BE2C (cell line): ENCODE measurements at regions not wholly inside any gene's neighbourhood (a gene's known extent, or its start where the extent isn't known, plus 50 kb on each side); places are given as distances from the start of the nearest gene placed in this dataset.

ENCODE experiments used
- DNase-seq: peaks from one replicate; pipeline ENCODE4 v3.0.0-alpha.2; 2020
- H3K27me3 ChIP-seq: fragments of 250-450 bp; sonication (Bioruptor Pico); 2 replicates; pipeline ENCODE4 v1.5.1; 2020; ENCODE audit warnings: mild to moderate bottlenecking
- H3K36me3 ChIP-seq: fragments of 250-450 bp; sonication (Bioruptor Pico); 2 replicates; pipeline ENCODE4 v1.5.1; 2020; ENCODE audit warnings: mild to moderate bottlenecking
- H3K4me1 ChIP-seq: fragments of 250-450 bp; sonication (Bioruptor Pico); 2 replicates; pipeline ENCODE4 v1.5.1; 2020
- H3K4me3 ChIP-seq: 2 replicates; pipeline ENCODE4 v1.5.1; 2011; ENCODE audit warnings: low read depth, low read length
- H3K9me3 ChIP-seq: fragments of 250-450 bp; sonication (Bioruptor Pico); 2 replicates; pipeline ENCODE4 v1.5.1; 2020
- TF ChIP-seq, protein P1 (sequence below): IDR thresholded peaks from 2 replicates; pipeline ENCODE4 v1.5.1; 2012; ENCODE audit warnings: mild to moderate bottlenecking, low read depth, low read length

DNA sequence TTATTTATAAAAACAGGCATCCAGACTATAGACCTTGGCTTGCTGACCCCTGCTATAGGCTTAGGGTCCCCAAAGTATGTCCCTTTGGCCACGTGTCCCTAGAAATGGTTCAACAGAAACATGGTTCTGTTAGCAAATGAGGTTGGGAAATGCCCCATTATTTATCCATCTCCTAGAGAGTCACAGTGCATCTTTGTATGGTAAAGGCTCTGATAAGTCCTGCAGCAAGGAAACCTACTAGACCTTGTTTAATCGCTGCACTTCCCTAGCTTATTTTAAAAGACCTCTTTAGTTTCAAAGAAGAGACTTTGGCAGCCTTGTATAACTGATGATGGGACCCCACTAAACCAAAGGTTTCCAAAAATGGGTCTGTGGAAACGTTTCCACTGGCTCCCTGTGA is 471.5 kb downstream of the MED13L start:
- Histone ChIP-seq H3K9me3 (no peaks in the 10 kb centered on the region), H3K27me3 (peaks cover 6% of the 10 kb centered on the region), H3K4me1 (no peaks in the 10 kb centered on the region), H3K4me3 (no peak overlapping the region), H3K36me3 (no peaks in the 10 kb centered on the region)
- TF ChIP-seq, protein P1, sequence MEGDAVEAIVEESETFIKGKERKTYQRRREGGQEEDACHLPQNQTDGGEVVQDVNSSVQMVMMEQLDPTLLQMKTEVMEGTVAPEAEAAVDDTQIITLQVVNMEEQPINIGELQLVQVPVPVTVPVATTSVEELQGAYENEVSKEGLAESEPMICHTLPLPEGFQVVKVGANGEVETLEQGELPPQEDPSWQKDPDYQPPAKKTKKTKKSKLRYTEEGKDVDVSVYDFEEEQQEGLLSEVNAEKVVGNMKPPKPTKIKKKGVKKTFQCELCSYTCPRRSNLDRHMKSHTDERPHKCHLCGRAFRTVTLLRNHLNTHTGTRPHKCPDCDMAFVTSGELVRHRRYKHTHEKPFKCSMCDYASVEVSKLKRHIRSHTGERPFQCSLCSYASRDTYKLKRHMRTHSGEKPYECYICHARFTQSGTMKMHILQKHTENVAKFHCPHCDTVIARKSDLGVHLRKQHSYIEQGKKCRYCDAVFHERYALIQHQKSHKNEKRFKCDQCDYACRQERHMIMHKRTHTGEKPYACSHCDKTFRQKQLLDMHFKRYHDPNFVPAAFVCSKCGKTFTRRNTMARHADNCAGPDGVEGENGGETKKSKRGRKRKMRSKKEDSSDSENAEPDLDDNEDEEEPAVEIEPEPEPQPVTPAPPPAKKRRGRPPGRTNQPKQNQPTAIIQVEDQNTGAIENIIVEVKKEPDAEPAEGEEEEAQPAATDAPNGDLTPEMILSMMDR = no peak
- no peak for DNase-seq

DNA sequence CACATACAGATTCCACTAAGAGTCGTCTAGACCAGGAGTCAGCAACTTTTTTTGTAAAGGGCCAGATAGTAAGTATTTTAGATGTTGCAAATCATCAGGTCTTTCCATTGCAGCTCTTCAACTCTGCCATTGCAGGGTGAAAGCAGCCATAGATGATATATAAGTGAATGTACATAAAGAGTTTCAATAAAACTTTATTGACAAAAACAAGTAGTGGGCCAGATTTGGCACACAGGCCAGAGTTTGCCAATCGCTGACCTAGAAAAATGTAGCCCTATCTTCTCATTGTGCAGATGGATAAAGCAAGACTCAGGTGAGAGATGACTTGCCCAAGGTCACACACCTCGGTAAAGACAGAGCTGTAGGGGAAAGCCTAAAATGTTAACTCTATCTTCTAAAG is 474.7 kb downstream of the MED13L start:
- H3K36me3 ChIP-seq = no peaks in the 10 kb centered on the region
- TF ChIP-seq, protein P1 = no peak
- H3K4me1 ChIP-seq = no peaks in the 10 kb centered on the region
- no peaks in the 10 kb centered on the region for H3K27me3 ChIP-seq
- DNase-seq = no peak
- H3K9me3 ChIP-seq = no peaks in the 10 kb centered on the region
- H3K4me3 ChIP-seq = no peak overlapping the region

DNA sequence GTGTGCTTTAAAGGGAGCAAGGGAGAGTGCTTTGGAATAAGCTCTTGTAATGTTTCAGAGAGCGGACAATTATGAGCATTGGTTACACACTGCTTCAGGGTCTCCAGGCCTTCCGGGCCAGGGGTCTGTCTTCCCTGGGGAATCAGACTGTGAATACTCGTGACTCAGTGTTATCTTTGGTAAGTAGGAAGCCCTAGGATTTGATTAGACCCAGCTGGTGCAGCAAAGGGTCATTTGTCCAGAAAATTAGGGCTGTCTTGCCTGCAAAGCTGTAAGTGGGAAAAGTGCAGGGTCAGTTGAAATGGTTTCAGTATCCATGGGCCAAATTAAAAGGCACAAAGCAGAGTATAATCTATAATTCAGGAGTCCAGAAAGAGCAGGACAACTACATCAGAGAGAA is 475.6 kb downstream of the MED13L start:
- TF ChIP-seq, protein P1 = no peak
- DNase-seq = no peak
- Histone ChIP-seq H3K4me3 (no peak overlapping the region), H3K4me1 (no peaks in the 10 kb centered on the region), H3K27me3 (no peaks in the 10 kb centered on the region), H3K36me3 (no peaks in the 10 kb centered on the region), H3K9me3 (no peaks in the 10 kb centered on the region)

DNA sequence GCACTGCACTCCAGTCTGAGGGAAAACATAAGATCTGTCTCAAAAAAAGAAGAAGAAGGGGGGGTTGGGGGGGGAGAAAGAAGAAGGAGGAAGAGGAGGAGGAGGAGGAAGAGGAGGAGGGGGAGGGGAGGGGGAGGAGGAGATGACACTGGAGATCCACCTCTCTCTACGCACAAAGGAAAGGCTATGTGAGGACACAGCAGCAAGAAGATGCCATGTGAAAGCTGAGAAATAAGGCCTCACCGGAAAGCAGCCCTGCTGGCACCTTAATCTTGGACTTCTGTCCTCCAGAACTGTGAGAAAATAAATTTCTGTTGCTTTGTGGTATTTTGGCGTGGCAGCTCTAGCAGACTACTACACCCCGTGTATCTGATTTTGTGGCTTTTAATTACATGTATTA is 477.9 kb downstream of the MED13L start:
- H3K27me3 ChIP-seq = no peaks in the 10 kb centered on the region
- DNase-seq = no peak
- H3K9me3 ChIP-seq = no peaks in the 10 kb centered on the region
- H3K4me3 ChIP-seq = no peak overlapping the region
- H3K36me3 ChIP-seq = no peaks in the 10 kb centered on the region
- no peaks in the 10 kb centered on the region for H3K4me1 ChIP-seq
- TF ChIP-seq, protein P1 = no peak

DNA sequence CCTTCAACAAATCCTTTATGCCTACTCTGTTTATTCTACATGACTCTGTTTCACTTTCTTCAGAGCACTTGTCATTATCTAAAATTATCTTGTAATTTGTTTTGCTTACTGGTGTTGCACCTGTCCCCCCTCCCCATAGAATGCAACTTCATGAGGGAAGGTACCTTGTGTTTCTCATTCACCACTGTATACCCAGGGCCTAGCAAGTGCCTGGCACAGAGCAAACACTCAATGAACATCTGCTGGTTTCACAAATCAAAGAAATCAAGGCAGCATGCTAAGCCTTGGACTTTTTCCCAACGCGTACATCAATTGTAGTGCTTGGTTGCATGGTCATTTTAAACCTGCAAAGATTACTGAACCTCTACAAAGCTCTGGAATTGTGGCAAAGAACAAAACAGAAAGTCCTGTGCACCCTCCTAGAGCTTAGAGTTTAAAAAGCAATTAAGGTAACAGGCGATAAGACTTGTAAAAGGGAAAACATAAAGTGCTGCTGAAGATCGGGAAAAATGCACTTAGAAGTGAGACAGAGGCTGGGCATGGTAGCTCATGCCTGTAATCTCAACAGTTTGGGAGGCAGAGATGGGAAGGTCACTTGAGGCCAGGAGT is 479.1 kb downstream of the MED13L start:
- DNase-seq = no peak
- TF ChIP-seq, protein P1 = no peak
- Histone ChIP-seq H3K9me3 (no peaks in the 10 kb centered on the region), H3K4me1 (no peaks in the 10 kb centered on the region), H3K36me3 (no peaks in the 10 kb centered on the region), H3K4me3 (no peak overlapping the region), H3K27me3 (no peaks in the 10 kb centered on the region)

DNA sequence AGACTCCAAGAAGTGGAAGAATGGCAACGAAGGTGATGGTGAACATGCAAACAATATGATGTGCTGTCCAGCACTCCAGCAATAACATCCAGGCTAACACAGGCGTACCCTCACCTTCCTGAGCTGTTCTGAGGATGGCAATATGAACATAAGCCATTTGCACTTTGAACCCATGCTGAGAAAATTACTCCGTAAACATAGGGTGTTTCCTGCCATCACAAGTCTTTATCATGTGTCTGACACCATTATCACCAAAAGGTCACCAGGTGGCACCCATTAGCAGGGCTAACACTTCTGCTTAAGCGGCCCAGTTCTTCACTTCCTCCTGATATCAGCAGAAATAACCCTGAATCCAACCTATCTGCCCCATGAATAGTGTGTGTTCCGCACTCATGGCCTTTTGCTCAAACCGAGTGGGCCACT is 482.8 kb downstream of the MED13L start:
- no peak overlapping the region for H3K4me3 ChIP-seq
- H3K27me3 ChIP-seq = no peaks in the 10 kb centered on the region
- TF ChIP-seq, protein P1 = no peak
- H3K36me3 ChIP-seq = no peaks in the 10 kb centered on the region
- no peaks in the 10 kb centered on the region for H3K4me1 ChIP-seq
- no peak for DNase-seq
- no peaks in the 10 kb centered on the region for H3K9me3 ChIP-seq
